ENCODE measurements at regions not wholly inside any gene's neighbourhood (a gene's known extent, or its start where the extent isn't known, plus 50 kb on each side); places are given as distances from the start of the nearest gene placed in this dataset.
"Not testable (repeated sequence)": the region's sequence is repeated elsewhere in the genome, so short reads cannot be mapped to it uniquely, and the experiment has no call there.

DNA sequence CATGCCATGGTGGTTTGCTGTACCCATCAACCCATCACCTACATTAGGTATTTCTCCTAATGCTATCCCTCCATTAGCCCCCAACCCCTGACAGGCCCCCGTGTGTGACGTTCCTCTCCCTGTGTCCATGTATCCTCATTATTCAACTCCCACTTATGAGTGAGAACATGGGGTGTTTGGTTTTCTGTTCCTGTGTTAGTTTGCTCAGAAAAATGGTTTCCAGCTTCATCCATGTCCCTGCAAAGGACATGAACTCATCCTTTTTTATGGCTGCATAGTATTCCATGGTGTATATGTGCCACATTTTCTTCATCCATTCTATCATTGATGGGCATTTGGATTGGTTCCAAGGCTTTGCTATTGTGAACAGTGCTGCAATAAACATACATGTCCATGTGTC is 89.0 kb upstream of the EHBP1 start:
- TF ChIP-seq, protein P1, sequence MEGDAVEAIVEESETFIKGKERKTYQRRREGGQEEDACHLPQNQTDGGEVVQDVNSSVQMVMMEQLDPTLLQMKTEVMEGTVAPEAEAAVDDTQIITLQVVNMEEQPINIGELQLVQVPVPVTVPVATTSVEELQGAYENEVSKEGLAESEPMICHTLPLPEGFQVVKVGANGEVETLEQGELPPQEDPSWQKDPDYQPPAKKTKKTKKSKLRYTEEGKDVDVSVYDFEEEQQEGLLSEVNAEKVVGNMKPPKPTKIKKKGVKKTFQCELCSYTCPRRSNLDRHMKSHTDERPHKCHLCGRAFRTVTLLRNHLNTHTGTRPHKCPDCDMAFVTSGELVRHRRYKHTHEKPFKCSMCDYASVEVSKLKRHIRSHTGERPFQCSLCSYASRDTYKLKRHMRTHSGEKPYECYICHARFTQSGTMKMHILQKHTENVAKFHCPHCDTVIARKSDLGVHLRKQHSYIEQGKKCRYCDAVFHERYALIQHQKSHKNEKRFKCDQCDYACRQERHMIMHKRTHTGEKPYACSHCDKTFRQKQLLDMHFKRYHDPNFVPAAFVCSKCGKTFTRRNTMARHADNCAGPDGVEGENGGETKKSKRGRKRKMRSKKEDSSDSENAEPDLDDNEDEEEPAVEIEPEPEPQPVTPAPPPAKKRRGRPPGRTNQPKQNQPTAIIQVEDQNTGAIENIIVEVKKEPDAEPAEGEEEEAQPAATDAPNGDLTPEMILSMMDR (conservative IDR thresholded peaks at IDR 0.05; ENCODE audit: low read depth, low read length), result not testable (repeated sequence)
- TF ChIP-seq EZH2phosphoT487 (IDR thresholded peaks at IDR 0.05; ENCODE audit: borderline replicate concordance, low read length); EZH2 (IDR thresholded peaks at IDR 0.05; ENCODE audit: low read length, unreplicated experiment): not testable (repeated sequence)

All from PC-3 (cell line).